Naive thymus-derived CD8-positive, alpha-beta T cell (primary cell): ENCODE measurements at regions not wholly inside any gene's neighbourhood (a gene's known extent, or its start where the extent isn't known, plus 50 kb on each side); places are given as distances from the start of the nearest gene placed in this dataset.
"Not testable (repeated sequence)": the region's sequence is repeated elsewhere in the genome, so short reads cannot be mapped to it uniquely, and the experiment has no call there.

Source experiments
- ATAC-seq, 2 donors: fragments of 150-1000 bp; cut with Tn5 transposase in 1 of 2; sonication (Bioruptor Pico), chemical (Tn5 transposase) in 1 of 2; 1 replicate in 1 of 2; 2 replicates in 1 of 2; pipeline ENCODE4 v1.10.0; 2021; ENCODE audit warnings: mild to moderate bottlenecking in 2 of 2, moderate library complexity in 2 of 2
- POLR2A ChIA-PET: fragments of 350-600 bp; sonication (Branson Sonifier 250); formaldehyde crosslinking; loops from one replicate; lab custom pipeline; 2021; ENCODE audit warnings: antibody characterized with exemption; lab: Charles Lee
- DNase-seq, 10 donors: peaks; one replicate each; pipeline versions ENCODE4 v3.0.0 to v3.0.0-alpha.2; 2020 to 2022
- H3K27ac Mint-ChIP-seq, 10 donors: one replicate each; pipeline ENCODE4 v1.8.0; 2020 to 2022; ENCODE audit warnings: mild to moderate bottlenecking in 10 of 10, mixed read lengths in 10 of 10, moderate library complexity in 4 of 10, inconsistent platforms in 1 of 10
- H3K27me3 Mint-ChIP-seq, 5 donors: one replicate each; pipeline ENCODE4 v1.8.0; 2021 to 2022; ENCODE audit warnings: mixed read lengths in 5 of 5
- H3K36me3 Mint-ChIP-seq, 3 donors: one replicate each; pipeline ENCODE4 v1.8.0; 2020 to 2022; ENCODE audit warnings: mixed read lengths in 3 of 3, mild to moderate bottlenecking in 2 of 3, inconsistent platforms in 1 of 3
- H3K4me1 Mint-ChIP-seq, 4 donors: one replicate each; pipeline ENCODE4 v1.8.0; 2021 to 2022; ENCODE audit warnings: mixed read lengths in 4 of 4
- H3K4me3 Mint-ChIP-seq, 10 donors: one replicate each; pipeline ENCODE4 v1.8.0; 2020 to 2022; ENCODE audit warnings: mild to moderate bottlenecking in 10 of 10, mixed read lengths in 10 of 10, moderate library complexity in 6 of 10, inconsistent platforms in 1 of 10
- H3K9me3 Mint-ChIP-seq, 9 donors: one replicate each; pipeline ENCODE4 v1.8.0; 2020 to 2022; ENCODE audit warnings: mixed read lengths in 9 of 9, mild to moderate bottlenecking in 3 of 9, inconsistent platforms in 1 of 9, moderate library complexity in 1 of 9

GRCh38 chr2:147615726-147616125 is 229.1 kb upstream of the ACVR2A start:
- H3K27me3 Mint-ChIP-seq, result peaks cover 0 to 1% (median 0%) of the 10 kb centered on the region in 5 donors
- no peak overlapping the region for H3K27ac Mint-ChIP-seq
- POLR2A ChIA-PET, result no interaction called here
- H3K4me3 Mint-ChIP-seq, result no peak overlapping the region
- H3K36me3 Mint-ChIP-seq, result no peaks in the 10 kb centered on the region
- H3K9me3 Mint-ChIP-seq, result no peaks in the 10 kb centered on the region
- ATAC-seq (no peak), DNase-seq (no peak)
- H3K4me1 Mint-ChIP-seq, result no peaks in the 10 kb centered on the region

GRCh38 chr2:147614979-147615470 is 229.8 kb upstream of the ACVR2A start:
- H3K9me3 Mint-ChIP-seq, result no peaks in the 10 kb centered on the region
- ATAC-seq, result no peak
- no peaks in the 10 kb centered on the region for H3K36me3 Mint-ChIP-seq
- H3K27ac Mint-ChIP-seq, result no peak overlapping the region
- no peaks in the 10 kb centered on the region for H3K4me1 Mint-ChIP-seq
- no peak overlapping the region for H3K4me3 Mint-ChIP-seq
- POLR2A ChIA-PET, result no interaction called here
- no peak for DNase-seq
- peaks cover 0 to 1% (median 0%) of the 10 kb centered on the region in 5 donors for H3K27me3 Mint-ChIP-seq

- DNase-seq (no peak), ATAC-seq (no peak)
- Mint-ChIP-seq H3K36me3 (no peaks in the 10 kb centered on the region), H3K9me3 (no peaks in the 10 kb centered on the region), H3K27me3 (peaks cover 0 to 1% (median 0%) of the 10 kb centered on the region in 5 donors), H3K4me1 (no peaks in the 10 kb centered on the region), H3K4me3 (no peak overlapping the region), H3K27ac (no peak overlapping the region)
- POLR2A ChIA-PET, result no interaction called here
Measured at GRCh38 chr2:147614471-147614870, 230.4 kb upstream of the ACVR2A start.

GRCh38 chr2:147610496-147611040 is 234.3 kb upstream of the ACVR2A start:
- Mint-ChIP-seq H3K4me1 (no peaks in the 10 kb centered on the region), H3K9me3 (peaks cover 0 to 3% (median 0%) of the 10 kb centered on the region in 9 donors), H3K4me3 (no peak overlapping the region), H3K36me3 (no peaks in the 10 kb centered on the region), H3K27me3 (peaks cover 0 to 3% (median 0%) of the 10 kb centered on the region in 5 donors), H3K27ac (no peak overlapping the region)
- POLR2A ChIA-PET, result no interaction called here
- DNase-seq, result no peak
- no peak for ATAC-seq

- ATAC-seq (no peak), DNase-seq (no peak)
- POLR2A ChIA-PET, result no interaction called here
- Mint-ChIP-seq H3K4me3 (no peak overlapping the region), H3K27ac (no peak overlapping the region), H3K9me3 (peaks cover 0 to 3% (median 0%) of the 10 kb centered on the region in 9 donors), H3K27me3 (peaks cover 0 to 2% (median 0%) of the 10 kb centered on the region in 5 donors), H3K4me1 (no peaks in the 10 kb centered on the region), H3K36me3 (no peaks in the 10 kb centered on the region)
Measured at GRCh38 chr2:147609301-147609700, 235.5 kb upstream of the ACVR2A start.

- no peak overlapping the region for H3K4me3 Mint-ChIP-seq
- POLR2A ChIA-PET, result no interaction called here
- no peak overlapping the region for H3K27ac Mint-ChIP-seq
- H3K4me1 Mint-ChIP-seq, result no peaks in the 10 kb centered on the region
- H3K9me3 Mint-ChIP-seq, result peaks cover 0 to 4% (median 0%) of the 10 kb centered on the region in 9 donors
- peaks cover 0 to 2% (median 0%) of the 10 kb centered on the region in 5 donors for H3K27me3 Mint-ChIP-seq
- no peaks in the 10 kb centered on the region for H3K36me3 Mint-ChIP-seq
- ATAC-seq (no peak), DNase-seq (no peak)
Measured at GRCh38 chr2:147607379-147607778, 237.4 kb upstream of the ACVR2A start.

- Mint-ChIP-seq H3K27me3 (peaks cover 0 to 3% (median 0%) of the 10 kb centered on the region in 5 donors), H3K27ac (no peak overlapping the region), H3K4me3 (no peak overlapping the region), H3K4me1 (no peaks in the 10 kb centered on the region), H3K9me3 (peaks cover 0 to 4% (median 0%) of the 10 kb centered on the region in 9 donors), H3K36me3 (no peaks in the 10 kb centered on the region)
- ATAC-seq, result no peak
- DNase-seq, result no peak
- POLR2A ChIA-PET, result no interaction called here
Measured at GRCh38 chr2:147603876-147604275, 241.0 kb upstream of the ACVR2A start.

- H3K27me3 Mint-ChIP-seq, result peaks cover 0 to 3% (median 0%) of the 10 kb centered on the region in 5 donors
- H3K27ac Mint-ChIP-seq, result no peak overlapping the region
- H3K9me3 Mint-ChIP-seq, result peaks cover 0 to 4% (median 0%) of the 10 kb centered on the region in 9 donors
- no peak overlapping the region for H3K4me3 Mint-ChIP-seq
- no peaks in the 10 kb centered on the region for H3K36me3 Mint-ChIP-seq
- no peaks in the 10 kb centered on the region for H3K4me1 Mint-ChIP-seq
- ATAC-seq (no peak), DNase-seq (no peak)
- POLR2A ChIA-PET, result interaction anchor here (0.7 kb wide), 1 partner anchor 134 kb away, joined by 3 read pairs; no protein-coding TSS in a partner anchor
Measured at GRCh38 chr2:147603447-147603846, 241.4 kb upstream of the ACVR2A start.

GRCh38 chr2:147600646-147601045 is 244.2 kb upstream of the ACVR2A start:
- POLR2A ChIA-PET, result no interaction called here
- ATAC-seq, result no peak
- Mint-ChIP-seq H3K4me3 (no peak overlapping the region), H3K4me1 (no peaks in the 10 kb centered on the region), H3K27ac (no peak overlapping the region), H3K27me3 (peaks cover 0 to 3% (median 0%) of the 10 kb centered on the region in 5 donors), H3K9me3 (peaks cover 0 to 4% (median 0%) of the 10 kb centered on the region in 9 donors), H3K36me3 (no peaks in the 10 kb centered on the region)
- DNase-seq, result no peak

- Mint-ChIP-seq H3K27me3 (peaks cover 0 to 3% (median 0%) of the 10 kb centered on the region in 5 donors), H3K36me3 (no peaks in the 10 kb centered on the region), H3K4me1 (no peaks in the 10 kb centered on the region), H3K4me3 (no peak overlapping the region), H3K27ac (no peak overlapping the region), H3K9me3 (peaks cover 0 to 4% (median 0%) of the 10 kb centered on the region in 9 donors)
- POLR2A ChIA-PET, result no interaction called here
- no peak for ATAC-seq
- DNase-seq, result no peak
Measured at GRCh38 chr2:147600223-147600622, 244.6 kb upstream of the ACVR2A start.

GRCh38 chr2:147595200-147595599 is 249.6 kb upstream of the ACVR2A start:
- Mint-ChIP-seq H3K27ac (no peak overlapping the region), H3K4me3 (no peak overlapping the region), H3K4me1 (no peaks in the 10 kb centered on the region), H3K36me3 (peaks cover 0 to 18% (median 4%) of the 10 kb centered on the region in 3 donors), H3K9me3 (peaks cover 3 to 19% (median 8%) of the 10 kb centered on the region in 9 donors), H3K27me3 (peaks cover 0 to under 1% (median 0%) of the 10 kb centered on the region in 5 donors)
- POLR2A ChIA-PET, result no interaction called here
- ATAC-seq, result no peak
- DNase-seq, result no peak

- Mint-ChIP-seq H3K9me3 (peaks cover 3 to 19% (median 10%) of the 10 kb centered on the region in 9 donors), H3K4me1 (no peaks in the 10 kb centered on the region), H3K27me3 (no peaks in the 10 kb centered on the region), H3K27ac (no peak overlapping the region), H3K4me3 (no peak overlapping the region), H3K36me3 (peaks cover 0 to 18% (median 4%) of the 10 kb centered on the region in 3 donors)
- POLR2A ChIA-PET, result no interaction called here
- DNase-seq, result no peak
- no peak for ATAC-seq
Measured at GRCh38 chr2:147594038-147594437, 250.8 kb upstream of the ACVR2A start.

GRCh38 chr2:147592784-147593183 is 252.0 kb upstream of the ACVR2A start:
- peaks cover 2 to 19% (median 10%) of the 10 kb centered on the region in 9 donors for H3K9me3 Mint-ChIP-seq
- DNase-seq, H3K27ac Mint-ChIP-seq, H3K4me3 Mint-ChIP-seq, H3K4me1 Mint-ChIP-seq, ATAC-seq, POLR2A ChIA-PET, H3K27me3 Mint-ChIP-seq: not testable (repeated sequence)
- peaks cover 0 to 18% (median 4%) of the 10 kb centered on the region in 3 donors for H3K36me3 Mint-ChIP-seq
